ENCODE measurements at regions not wholly inside any gene's neighbourhood (a gene's known extent, or its start where the extent isn't known, plus 50 kb on each side); places are given as distances from the start of the nearest gene placed in this dataset.

- no peak for TF ChIP-seq ZNF404 (tag by site-specific recombination; IDR thresholded peaks at IDR 0.05)
- TF ChIP-seq TSHZ1 (tag by site-specific recombination; IDR thresholded peaks at IDR 0.05; ENCODE audit: borderline replicate concordance) = no peak
- TF ChIP-seq KLF8 (tag by site-specific recombination; IDR thresholded peaks at IDR 0.05) = no peak
- TF ChIP-seq ZBTB20 (tag by site-specific recombination; IDR thresholded peaks at IDR 0.05) = no peak
- no peak for TF ChIP-seq ZNF48 (tag by site-specific recombination; IDR thresholded peaks at IDR 0.05)
- TF ChIP-seq ZNF292 (tag by site-specific recombination; IDR thresholded peaks at IDR 0.05; ENCODE audit: borderline replicate concordance, low read depth) = no peak
These were observed 78.7 kb downstream of the MYCN start (continued) for GRCh38 chr2:16019060-16019480.

GRCh38 chr2:16018277-16019059 is 78.1 kb downstream of the MYCN start:
- Histone ChIP-seq H3K36me3 (ENCODE audit: control insufficient read depth in 2 of 2, insufficient read depth in 1 of 2, low read length in 2 of 2) (no peaks in the 10 kb centered on the region), H3K4me3 (ENCODE audit: low read depth, low read length) (no peak overlapping the region), H3K9me3 (ENCODE audit: control insufficient read depth, insufficient read depth, low read depth, low read length) (no peaks in the 10 kb centered on the region), H3K4me1 (ENCODE audit: control insufficient read depth, insufficient read depth, low read length) (no peaks in the 10 kb centered on the region), H3K27ac (ENCODE audit: extremely low read depth, low read depth, low read length) (no peak overlapping the region)
- no peak for TF ChIP-seq ZNF223 (tag by site-specific recombination; IDR thresholded peaks at IDR 0.05)
- TF ChIP-seq ZNF76 (tag by site-specific recombination; IDR thresholded peaks at IDR 0.05; ENCODE audit: borderline replicate concordance, low read depth) = no peak
- TF ChIP-seq ZNF280D (tag by site-specific recombination; IDR thresholded peaks at IDR 0.05) = no peak
- no peak for TF ChIP-seq ZNF548 (tag by site-specific recombination; IDR thresholded peaks at IDR 0.05)
- no peak for TF ChIP-seq ZNF544 (tag by site-specific recombination; IDR thresholded peaks at IDR 0.05)
- no peak for TF ChIP-seq ZNF600 (tag by site-specific recombination; IDR thresholded peaks at IDR 0.05)
- no peak for TF ChIP-seq SP3 (tag by site-specific recombination; IDR thresholded peaks at IDR 0.05)
- no peak for TF ChIP-seq ZNF514 (tag by site-specific recombination; IDR thresholded peaks at IDR 0.05)
- no peak for TF ChIP-seq ZNF248 (tag by site-specific recombination; IDR thresholded peaks at IDR 0.05)
- no peak for TF ChIP-seq PRDM4 (tag by site-specific recombination; IDR thresholded peaks at IDR 0.05)
- TF ChIP-seq AEBP2 (tag by site-specific recombination; IDR thresholded peaks at IDR 0.05; ENCODE audit: borderline replicate concordance) = no peak
- CTCF ChIA-PET = no interaction called here
- POLR2A ChIA-PET = no interaction called here
